ENCODE measurements at regions not wholly inside any gene's neighbourhood (a gene's known extent, or its start where the extent isn't known, plus 50 kb on each side); places are given as distances from the start of the nearest gene placed in this dataset.
A peak's percentile ranks its signal among the peaks of the same experiment; 100 is the strongest.

DNA sequence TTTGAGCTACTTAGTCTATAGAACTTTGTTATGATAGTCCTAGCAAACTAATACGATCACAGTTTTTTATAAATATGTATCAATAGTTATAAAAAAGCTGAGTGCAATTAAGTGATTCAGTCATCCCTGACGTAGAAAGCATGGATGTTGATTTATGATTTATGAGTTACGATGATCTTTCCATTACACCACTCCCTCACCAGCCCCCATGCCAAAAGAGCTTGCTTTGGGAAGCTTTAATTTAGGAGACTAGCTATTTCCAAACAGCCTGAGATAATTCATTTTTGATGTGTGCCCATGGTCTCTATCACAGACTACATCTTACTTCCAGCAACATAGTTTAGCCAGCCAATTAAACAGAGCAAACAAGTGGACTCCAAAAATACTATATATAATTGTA is 256.8 kb downstream of the GABRG2 start:
- DNase-seq (ENCODE audit: low spot score), result no peak

DNA sequence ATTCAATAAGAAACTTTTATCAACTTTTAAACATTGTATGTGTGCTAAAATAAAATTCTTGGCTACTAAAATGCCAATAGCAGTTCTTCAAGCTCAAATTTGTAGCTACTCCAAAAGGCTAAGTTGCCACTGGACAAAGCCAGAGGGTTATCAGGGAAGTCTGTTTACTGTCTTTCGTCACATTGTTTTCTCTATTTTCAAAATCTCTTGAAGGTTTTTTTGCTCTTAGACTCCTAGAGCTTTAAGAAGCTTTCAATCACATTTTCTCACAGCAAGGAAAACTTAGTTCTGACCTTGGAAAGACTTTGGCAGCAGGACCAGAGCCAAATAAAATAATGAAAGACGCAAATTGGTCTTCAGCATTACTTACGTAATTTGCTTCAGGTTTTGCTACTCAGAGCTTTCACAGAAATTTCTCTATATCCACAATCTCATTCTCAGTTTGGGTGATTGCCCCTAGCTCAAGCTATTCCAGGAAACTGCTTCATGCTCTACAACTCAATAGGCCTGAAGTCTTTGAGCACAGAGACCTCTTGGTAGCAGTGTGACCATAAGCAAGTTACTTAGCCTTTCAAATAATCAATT is 257.7 kb downstream of the GABRG2 start:
- no peak for DNase-seq (ENCODE audit: low spot score)

DNA sequence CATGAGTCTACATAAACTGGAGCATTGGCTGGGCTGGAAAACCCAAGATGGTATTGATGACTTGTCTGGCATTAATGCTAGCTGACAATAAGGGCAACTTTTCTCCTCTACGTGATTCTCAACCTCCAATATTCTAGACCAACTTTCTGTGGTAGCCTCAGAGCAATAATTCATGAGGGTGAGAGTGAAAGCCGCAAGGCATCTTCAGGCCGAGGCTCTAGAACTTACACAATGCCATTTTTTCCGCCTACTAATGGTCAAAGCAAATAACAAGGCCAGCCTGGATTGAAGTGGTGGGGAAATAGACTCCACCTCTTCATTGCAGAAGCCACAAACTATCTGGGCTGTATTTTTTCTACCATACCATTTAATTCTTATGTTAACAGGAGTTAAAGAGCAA is 267.4 kb downstream of the GABRG2 start:
- no peak for DNase-seq (ENCODE audit: low spot score)

DNA sequence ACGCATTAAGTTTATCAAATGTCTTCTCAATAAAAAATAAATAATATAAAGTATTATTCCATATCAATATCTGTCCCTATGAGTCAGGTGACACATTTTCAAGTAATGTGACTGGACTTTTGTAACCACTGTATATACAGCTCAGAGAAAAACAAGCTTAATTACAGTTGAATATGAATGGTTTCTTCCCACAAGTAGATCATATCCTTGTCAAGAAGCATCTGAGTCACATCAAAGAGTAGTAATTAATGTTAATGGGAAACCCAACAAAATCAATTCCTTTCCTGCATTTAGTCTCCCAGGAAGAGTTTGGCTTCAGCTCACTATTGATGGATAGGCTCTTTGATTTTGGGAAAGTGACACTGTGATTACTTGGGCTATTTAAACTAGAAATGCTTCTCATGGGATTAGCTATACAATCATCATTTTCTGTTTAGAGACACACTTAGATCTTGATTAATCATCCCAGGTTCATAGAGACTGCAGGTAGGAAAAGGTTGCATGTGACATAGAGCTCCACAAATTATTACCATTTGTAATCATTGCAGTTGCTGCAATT is 292.9 kb downstream of the GABRG2 start:
- DNase-seq (ENCODE audit: low spot score), result no peak

DNA sequence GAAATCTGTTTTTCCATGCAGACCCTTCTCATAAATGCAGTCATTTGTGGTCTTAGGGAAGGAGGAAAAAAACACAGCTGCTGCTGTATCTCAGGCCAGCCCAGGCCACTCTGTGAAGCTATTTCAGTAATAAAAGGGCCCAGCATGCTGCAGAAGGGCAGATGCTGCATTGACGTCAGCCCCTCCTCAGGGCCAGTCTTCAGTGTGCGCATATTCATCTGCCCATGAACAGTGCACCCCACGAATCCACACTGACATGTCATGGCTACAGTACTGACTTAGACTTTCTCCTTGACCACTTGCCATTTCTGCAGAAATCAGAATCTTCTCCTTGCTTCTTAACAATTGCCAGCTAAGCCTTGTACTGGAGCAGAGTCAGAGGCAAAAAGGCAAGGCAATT is 304.7 kb downstream of the GABRG2 start:
- DNase-seq (ENCODE audit: low spot score), result peak; percentile 46

DNA sequence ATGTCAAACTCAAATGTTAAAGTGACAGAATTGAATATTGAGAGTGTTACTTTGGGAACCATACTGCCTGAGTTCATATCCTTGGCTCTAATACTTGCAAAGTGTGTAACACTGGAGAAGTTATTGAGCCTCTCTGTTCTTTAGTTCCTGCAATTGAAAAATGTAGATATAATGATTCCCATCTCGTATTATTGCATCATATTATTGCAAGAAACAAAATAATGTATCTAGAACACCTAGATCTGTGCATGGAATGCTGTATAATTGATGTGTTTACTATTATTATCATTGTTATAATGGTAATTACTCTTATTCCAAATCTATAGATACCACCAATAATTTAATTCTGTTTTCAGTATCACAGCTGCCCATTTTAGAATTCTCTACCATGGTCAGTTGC is 310.3 kb downstream of the GABRG2 start:
- no peak for DNase-seq (ENCODE audit: low spot score)

DNA sequence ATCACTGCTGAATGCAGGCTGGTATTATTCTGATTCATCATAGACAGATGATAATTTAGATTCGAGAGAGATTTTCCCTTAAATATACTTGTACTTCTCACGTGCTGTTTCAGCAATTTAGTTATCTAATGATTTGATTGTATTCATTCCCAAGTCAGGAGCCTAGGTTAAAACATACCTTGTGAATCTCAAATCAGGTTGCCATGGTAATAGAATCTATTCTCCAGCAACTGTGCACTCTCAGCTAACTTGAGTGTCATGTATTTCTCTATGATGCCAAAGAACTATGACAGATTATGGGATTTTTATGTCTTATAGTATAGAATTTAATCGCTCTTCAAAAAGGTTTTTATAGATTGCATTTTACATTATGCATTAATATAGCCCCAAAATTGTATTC is 315.3 kb downstream of the GABRG2 start:
- no peak for DNase-seq (ENCODE audit: low spot score)

DNA sequence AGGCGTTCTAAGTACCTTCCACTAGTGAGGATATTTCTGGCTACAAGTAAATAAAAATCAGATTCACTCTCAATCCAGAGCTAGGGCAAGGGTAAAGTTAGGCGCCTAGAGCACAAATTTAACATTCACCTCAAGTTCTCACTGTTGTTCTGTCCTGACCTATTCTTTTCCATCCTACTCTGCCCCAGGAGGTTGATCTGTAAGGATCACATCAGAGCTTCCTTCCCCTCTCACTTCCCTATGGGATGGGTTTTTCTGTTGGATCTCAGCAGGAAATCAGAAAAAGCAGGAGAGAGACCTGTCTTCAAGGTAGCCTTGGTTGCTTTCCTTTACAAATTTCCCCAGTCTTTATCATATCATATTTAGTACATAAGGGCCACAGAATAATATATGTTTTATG is 316.7 kb downstream of the GABRG2 start:
- DNase-seq (ENCODE audit: low spot score), result peak; percentile 3

DNA sequence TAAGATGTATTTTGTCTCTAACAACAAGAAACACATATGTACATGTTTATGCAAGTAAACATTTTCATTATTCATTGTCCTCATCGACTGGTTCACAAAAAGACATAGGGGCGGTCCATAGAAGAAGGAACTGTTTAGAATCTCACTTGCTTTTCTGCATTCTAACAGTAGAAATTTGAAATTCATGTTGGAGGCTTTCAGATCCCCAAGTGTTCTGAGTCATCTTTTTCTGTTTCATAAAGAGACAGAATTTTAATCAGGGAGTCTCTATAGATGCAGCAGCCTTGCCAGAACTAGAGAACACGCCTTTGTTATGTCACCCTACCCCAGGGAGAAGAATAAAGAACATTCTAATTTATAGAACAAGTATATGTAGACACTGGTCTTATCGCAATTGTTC is 324.3 kb downstream of the GABRG2 start:
- no peak for DNase-seq (ENCODE audit: low spot score)

DNA sequence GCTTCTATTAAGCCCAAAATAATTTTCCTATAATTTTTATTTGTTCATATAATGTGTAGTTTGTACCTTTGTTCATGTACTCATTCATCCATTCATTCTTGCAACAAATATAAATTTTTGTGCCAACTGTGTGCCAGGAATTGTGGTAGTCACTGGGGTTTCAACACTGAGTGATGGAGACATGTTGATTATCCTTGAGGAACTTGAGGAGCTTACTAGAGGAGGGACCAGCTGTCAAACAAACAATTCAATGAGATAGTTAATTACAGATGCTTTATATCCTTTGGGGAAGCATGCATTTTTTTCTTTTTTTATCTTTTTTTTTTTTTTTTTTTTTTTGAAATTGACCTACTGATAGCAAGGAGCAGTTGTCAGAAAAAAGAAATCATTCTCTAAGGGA is 324.8 kb downstream of the GABRG2 start:
- DNase-seq (ENCODE audit: low spot score), result no peak

DNA sequence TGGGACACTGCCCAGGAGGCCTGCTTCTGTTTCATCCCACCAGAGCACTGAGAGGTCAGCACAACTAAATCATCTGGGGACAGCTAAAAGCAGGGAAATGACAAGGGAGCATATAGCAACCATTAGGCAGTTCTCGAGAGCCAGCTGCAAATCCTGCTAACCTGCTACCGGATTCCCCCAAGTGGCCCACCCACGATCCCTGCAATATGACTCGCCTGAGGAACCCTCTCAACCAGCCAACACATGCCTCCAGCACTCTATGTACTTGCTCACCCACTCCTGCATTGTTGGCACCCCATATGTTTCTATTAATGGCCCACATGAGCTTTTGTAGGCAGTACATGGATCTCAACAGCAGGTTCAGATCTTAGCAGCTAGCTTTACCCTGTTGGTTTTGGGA is 326.0 kb downstream of the GABRG2 start:
- DNase-seq (ENCODE audit: low spot score), result no peak

DNA sequence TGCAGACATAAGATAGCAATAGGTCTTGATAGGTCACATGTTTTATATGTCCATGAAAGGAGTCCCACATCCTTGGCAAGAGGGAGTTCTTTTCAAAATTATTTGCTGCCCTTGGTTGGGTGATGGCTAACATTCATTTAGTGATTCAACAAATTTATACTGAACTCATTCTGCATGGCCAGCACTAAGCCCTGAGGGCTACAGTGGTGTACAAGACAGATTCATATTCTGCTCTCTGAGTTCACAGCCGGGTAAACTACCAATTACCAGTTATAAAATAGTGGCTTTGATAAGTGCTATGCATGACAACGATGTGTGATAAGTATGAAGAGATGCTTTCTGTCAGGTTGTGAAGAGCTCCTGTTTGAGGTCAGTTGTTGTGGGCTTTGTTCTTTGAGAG is 340.0 kb downstream of the GABRG2 start:
- DNase-seq (ENCODE audit: low spot score), result no peak

DNA sequence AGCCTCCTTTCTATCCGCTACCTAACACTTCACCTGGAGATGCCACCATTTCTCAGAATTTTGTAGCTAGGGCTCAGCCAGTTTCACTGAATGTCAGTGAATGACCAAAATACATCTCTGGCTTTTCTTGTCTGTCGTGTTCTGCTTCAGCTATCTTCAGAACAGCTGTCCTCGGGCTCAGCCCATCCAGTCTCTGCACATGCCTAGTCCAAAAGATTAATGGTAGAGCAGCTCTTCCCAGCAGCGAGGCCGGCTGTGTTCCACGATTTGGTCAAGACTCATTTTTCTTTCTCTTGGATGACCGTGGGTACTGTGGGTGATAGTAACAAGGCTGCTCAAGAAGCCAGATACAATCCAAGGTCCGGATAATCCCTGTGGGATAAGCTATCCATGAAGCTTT is 342.8 kb downstream of the GABRG2 start:
- DNase-seq (ENCODE audit: low spot score), result no peak

DNA sequence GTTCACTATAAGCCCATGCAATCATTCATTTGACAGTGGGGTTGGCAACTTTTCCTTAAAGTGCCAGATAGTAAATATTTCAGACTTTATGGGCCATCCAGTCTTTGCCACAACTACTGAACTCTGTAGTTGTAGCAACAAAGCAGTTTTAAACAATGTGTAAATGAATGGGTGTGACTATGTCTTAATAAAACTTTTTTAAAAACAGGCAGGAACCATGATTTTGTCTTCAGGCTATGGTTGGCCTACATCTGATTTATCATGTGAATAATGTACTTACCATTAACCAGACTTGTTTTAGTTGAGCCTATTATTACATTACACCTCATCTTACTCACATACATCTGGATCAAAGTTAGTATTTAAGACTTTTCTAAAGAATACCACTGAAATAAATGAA is 361.6 kb downstream of the GABRG2 start:
- DNase-seq (ENCODE audit: low spot score), result no peak

DNA sequence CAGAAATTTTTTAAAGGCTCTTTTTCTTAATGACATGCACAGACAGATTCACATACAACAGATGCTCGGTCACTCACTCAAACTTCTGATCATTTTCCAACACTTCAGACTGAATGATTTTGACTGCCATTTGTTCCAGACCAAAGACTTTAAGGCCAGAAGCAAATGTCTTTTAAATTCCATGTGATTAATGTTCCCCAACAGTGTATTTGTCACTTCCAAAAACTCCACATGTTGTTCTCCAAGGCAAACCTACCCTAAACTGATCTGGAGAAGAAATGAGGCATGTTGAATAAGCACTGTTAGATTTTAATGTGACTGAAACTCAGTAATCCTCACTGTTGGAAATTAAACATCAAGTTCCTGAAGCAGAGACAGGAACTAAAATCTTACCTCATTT is 366.7 kb downstream of the GABRG2 start:
- DNase-seq (ENCODE audit: low spot score), result no peak

DNA sequence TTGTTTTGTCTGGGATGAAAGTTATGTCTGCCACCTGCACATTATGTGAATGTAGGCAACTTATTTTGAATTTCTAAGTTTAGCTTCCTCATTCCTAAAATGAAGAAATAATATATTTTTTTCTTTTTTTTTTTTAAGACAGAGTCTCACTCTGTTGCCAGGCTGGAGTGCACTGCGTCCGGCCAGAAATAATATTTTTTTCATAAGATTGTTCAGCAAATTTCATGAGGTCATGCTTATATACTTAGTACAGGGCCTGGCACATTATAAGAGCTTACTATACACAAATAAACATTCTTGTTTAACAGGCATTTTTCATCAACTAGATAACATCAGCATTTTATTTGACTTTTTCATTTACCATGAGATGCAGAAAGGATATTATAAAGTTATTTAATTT is 368.5 kb downstream of the GABRG2 start:
- no peak for DNase-seq (ENCODE audit: low spot score)

DNA sequence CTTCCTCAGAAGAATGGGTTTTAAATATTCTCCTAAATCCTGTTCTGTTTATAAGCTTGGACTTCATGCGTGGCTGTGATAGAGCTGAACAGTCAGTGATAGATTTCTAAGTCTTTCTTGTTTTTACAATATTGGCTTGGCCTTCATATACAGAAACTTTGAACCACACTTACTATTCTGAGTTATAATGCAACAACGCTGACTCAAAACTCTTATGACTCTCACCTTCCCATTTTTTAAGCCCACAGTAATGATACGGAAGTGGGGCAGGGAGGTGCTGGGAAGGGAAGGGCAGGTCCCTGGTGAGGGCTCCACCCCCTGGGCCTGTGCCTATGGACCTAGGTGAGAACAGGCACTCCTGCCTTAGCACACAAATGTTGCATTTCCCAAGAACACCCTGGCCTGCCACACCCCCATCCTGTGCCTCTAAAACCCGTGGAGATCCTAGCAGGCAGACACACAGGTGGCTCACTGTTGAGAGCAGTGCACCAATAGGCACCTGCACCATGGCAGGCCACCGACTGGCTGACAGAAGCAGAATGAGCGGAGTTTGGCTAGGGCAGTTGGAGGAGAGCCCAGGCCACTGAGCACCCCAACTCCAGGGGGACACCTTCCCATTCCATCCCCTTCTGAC is 376.7 kb downstream of the GABRG2 start:
- no peak for DNase-seq (ENCODE audit: low spot score)

DNA sequence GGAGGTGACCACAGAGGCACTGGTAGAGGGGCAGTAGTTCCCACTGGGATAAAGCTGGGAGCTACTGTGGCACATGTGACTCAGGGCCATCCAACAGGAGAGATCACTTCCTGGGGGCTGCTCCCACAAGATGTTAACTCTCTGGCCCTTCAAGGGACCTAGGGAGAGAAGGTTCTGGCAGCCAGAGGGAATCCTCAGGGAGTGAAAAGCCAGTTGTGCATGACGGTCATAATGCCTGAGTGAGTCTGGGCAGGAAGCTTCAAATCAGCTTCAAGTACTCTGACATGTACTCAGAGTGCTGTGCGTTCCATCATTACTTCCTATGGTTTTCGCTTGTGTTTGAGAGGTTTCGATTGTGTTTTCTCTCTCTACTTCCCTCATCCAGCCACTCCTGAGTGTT is 388.5 kb downstream of the GABRG2 start:
- no peak for DNase-seq (ENCODE audit: low spot score)

DNA sequence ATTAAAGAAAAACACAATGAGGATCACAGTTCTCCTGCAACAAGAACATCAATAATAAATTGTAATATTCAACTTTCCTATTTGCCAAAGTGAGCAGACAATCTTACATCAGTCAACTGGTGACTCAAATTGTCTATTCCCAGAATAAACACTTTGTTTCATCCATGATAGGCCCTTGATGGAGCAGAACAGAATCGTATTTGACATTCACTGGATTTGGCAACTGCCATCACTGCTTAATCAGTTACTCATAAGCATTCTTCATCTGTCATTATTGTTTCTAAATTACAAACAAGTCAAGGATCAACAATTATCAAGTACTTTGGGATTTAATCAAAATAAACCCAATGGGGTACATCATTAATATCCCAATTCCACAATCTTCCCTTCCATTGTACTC is 398.4 kb downstream of the GABRG2 start:
- no peak for DNase-seq (ENCODE audit: low spot score)

DNA sequence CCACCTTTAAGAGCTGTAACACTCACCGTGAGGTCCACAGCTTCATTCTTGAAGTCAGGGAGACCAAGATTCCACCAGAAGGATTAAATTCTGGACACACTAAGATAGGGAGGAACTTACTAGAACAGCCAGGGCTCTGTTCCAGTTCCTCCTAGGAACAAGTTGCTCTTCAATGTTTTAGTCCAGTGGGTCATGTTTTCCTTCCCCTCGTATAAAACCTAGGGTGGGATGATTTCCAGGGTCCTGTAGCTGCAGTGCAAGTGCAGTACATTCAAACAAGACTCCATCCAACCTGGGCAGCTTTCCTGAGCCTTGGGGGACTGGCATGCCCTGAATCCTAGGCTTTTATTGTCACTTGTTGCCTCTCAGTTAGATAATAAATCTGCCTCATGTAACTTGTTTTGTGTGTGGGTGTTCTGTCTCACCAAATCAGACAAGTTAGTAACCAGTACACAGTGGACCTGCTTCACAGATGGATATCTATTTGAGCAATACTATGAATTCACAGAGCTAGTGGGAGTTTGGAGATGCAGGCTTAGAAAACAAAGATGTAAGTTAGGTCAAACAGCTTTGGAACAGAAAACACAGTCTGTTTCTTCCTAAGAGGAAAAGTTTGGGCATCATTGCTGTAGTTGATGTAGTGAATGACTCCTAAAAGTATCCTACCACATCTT is 405.6 kb downstream of the GABRG2 start:
- no peak for DNase-seq (ENCODE audit: low spot score)

DNA sequence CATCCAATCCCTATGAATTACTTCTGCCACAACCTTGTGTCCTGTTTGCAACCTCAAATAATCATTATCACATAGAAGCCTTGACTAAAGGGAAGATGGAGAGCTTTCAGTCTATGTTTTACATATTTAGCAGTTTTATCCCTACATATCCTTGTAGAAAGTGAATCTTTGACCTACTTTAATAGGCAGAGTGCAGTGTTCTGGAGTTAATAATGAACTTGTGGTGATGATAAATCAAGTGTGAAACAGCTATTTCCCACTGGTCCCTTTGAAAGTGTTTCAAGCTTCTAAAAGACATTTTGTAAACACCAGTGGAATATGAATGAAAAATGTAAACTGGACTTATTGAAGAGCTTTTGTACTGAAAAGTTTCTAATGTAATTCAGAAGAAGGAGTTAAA is 406.7 kb downstream of the GABRG2 start:
- no peak for DNase-seq (ENCODE audit: low spot score)

DNA sequence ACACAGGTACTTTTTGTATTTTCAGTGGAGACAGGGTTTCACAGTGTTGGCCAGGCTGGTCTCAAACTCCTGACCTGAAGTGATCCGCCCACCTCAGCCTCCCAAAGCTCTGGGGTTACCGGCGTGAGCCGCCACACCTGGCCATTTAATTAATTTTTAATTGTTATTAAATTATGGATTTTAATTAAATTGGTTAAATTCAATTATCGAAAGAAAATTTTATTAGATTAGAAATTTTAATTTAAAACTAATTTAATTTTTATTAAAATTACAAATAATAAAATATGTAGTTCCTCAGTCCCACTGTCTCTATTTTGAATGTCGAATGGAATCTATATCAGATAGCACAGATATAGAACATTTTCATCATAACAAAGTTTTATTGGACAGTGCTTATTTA is 416.5 kb downstream of the GABRG2 start:
- no peak for DNase-seq (ENCODE audit: low spot score)

DNA sequence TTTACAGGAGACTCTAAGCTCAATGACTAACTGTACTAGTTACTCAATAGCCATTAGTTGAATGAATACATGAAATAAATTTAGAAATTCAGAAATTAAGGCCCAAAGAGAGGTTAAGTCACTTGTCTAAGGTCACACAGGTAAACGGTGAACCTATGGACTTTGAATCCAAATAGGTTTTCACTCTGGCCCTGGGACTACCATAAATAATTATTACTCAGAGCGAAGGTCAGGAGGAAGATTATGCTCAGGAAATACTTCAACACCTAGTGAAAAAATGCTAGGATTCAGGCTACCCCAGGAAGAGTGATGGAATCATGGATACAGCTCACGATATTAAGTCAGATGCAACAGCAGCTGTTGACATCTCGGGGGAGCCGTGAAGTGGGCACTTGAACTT is 417.4 kb downstream of the GABRG2 start:
- DNase-seq (ENCODE audit: low spot score), result no peak
